ENCODE measurements at regions not wholly inside any gene's neighbourhood (a gene's known extent, or its start where the extent isn't known, plus 50 kb on each side); places are given as distances from the start of the nearest gene placed in this dataset.

GRCh38 chr5:38783011-38783561, 62.7 kb upstream of the OSMR start (continued):
- TF ChIP-seq ZSCAN16 (tag by site-specific recombination; IDR thresholded peaks at IDR 0.05) = peak; percentile 74; the same call in 1 of the 2 replicates
- no peak for TF ChIP-seq ZNF645 (tag by site-specific recombination; IDR thresholded peaks at IDR 0.05)
- TF ChIP-seq KLF17 (tag by site-specific recombination; IDR thresholded peaks at IDR 0.05) = no peak
- TF ChIP-seq KLF10 (tag by site-specific recombination; IDR thresholded peaks at IDR 0.05) = peak; percentile 92
- TF ChIP-seq SCRT1 (tag by site-specific recombination; IDR thresholded peaks at IDR 0.05; ENCODE audit: borderline replicate concordance) = peak; percentile 56; the same call in 1 of the 2 replicates
- no peak for TF ChIP-seq ZNF416 (tag by site-specific recombination; IDR thresholded peaks at IDR 0.05)
- peak; percentile 91 for TF ChIP-seq GLI2 (tag by site-specific recombination; IDR thresholded peaks at IDR 0.05; ENCODE audit: borderline replicate concordance, low read depth)
- no peak for TF ChIP-seq ZNF175 (tag by site-specific recombination; IDR thresholded peaks at IDR 0.05)
- peak; percentile 96 for TF ChIP-seq ZNF692 (tag by site-specific recombination; IDR thresholded peaks at IDR 0.05)
- TF ChIP-seq ZNF311 (tag by site-specific recombination; IDR thresholded peaks at IDR 0.05; ENCODE audit: borderline replicate concordance) = no peak
- no peak for TF ChIP-seq ZNF473 (tag by site-specific recombination; IDR thresholded peaks at IDR 0.05)
- TF ChIP-seq ZBTB11 (tag by site-specific recombination; conservative IDR thresholded peaks at IDR 0.05; ENCODE audit: low read depth) = peak; percentile 36; the same call in 1 of the 2 replicates
- peak; percentile 85 for TF ChIP-seq ZNF121 (tag by site-specific recombination; IDR thresholded peaks at IDR 0.05)
- TF ChIP-seq ZNF558 (tag by site-specific recombination; IDR thresholded peaks at IDR 0.05) = peak; percentile 92
- TF ChIP-seq ZNF501 (tag by site-specific recombination; IDR thresholded peaks at IDR 0.05) = peak; percentile 97
- TF ChIP-seq ZNF133 (tag by site-specific recombination; IDR thresholded peaks at IDR 0.05) = peak; percentile 81
- TF ChIP-seq HOXC10 (CRISPR knock-in tag; IDR thresholded peaks at IDR 0.05) = no peak
- peak; percentile 95 for TF ChIP-seq ZSCAN30 (tag by site-specific recombination; IDR thresholded peaks at IDR 0.05)
- TF ChIP-seq OVOL3 (tag by site-specific recombination; IDR thresholded peaks at IDR 0.05) = peak; percentile 100
- TF ChIP-seq ZNF544 (tag by site-specific recombination; IDR thresholded peaks at IDR 0.05) = no peak
- TF ChIP-seq ZNF571 (tag by site-specific recombination; IDR thresholded peaks at IDR 0.05) = no peak
- TF ChIP-seq ZNF514 (tag by site-specific recombination; IDR thresholded peaks at IDR 0.05) = no peak
- peak; percentile 63 for TF ChIP-seq SETDB1 (IDR thresholded peaks at IDR 0.05; ENCODE audit: insufficient read length, low read length)
- TF ChIP-seq ZNF670 (tag by site-specific recombination; IDR thresholded peaks at IDR 0.05; ENCODE audit: low read depth) = no peak
- no peak for TF ChIP-seq KLF16 (tag by site-specific recombination; IDR thresholded peaks at IDR 0.05)
- TF ChIP-seq ZNF266 (tag by site-specific recombination; IDR thresholded peaks at IDR 0.05; ENCODE audit: low read depth) = no peak
- peak; percentile 50; the same call in 1 of the 2 replicates for TF ChIP-seq MYNN (tag by site-specific recombination; IDR thresholded peaks at IDR 0.05; ENCODE audit: borderline replicate concordance)
- peak; percentile 98 for TF ChIP-seq FEZF1 (tag by site-specific recombination; IDR thresholded peaks at IDR 0.05)
- no peak for TF ChIP-seq MEIS1 (CRISPR knock-in tag; IDR thresholded peaks at IDR 0.05; ENCODE audit: borderline replicate concordance)
- TF ChIP-seq ZNF221 (tag by site-specific recombination; IDR thresholded peaks at IDR 0.05; ENCODE audit: borderline replicate concordance) = peak; percentile 81; the same call in 1 of the 2 replicates
- TF ChIP-seq REST (tag by site-specific recombination; IDR thresholded peaks at IDR 0.05) = peak; percentile 17; the same call in 1 of the 2 replicates
- peak; percentile 98 for TF ChIP-seq ZEB2 (tag by site-specific recombination; IDR thresholded peaks at IDR 0.05)
